ENCODE measurements at regions not wholly inside any gene's neighbourhood (a gene's known extent, or its start where the extent isn't known, plus 50 kb on each side); places are given as distances from the start of the nearest gene placed in this dataset.

DNA sequence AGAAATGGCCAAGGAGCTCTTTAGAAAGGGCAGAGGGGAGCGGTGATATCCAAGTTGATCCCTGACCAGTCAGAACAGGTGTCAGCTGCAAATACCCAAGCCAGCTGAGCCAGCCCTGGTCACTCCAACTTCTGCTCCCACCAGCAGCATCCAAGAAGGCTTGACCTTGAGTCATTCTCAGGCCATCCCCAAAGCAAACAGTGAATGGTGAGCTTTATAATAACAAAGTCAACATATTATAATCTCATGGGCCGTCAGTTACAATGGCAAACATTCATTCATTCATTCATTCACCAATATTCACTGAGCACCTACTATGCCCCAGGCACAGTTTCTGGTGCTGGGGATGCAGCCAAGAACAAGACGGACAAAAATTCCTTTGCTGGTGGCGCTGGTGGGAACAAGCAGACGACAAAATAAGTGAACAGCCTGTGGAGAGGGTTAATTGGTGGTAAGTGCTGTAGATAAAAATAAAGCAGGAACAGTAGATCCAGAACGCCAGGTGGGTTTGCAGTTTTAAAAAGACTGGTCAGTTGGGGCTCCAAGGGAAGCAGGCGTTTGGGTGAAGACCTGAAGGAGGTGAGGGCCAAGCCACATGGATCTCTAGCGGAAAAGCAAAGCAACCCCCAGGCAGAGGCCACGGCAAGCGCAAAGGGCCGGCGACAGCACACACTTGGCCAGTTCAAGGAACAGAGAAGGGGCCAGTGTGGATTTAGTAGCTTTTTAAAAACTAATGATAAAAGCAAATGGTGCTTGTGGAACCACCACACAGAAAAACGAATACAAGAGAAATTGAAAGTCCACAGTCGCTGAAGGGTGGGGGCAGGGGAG, 131.8 kb upstream of the PTPN1 start:
- peak overlapping the region in 1 of 2 experiments; percentile 84 for H2BK12ac ChIP-seq (ENCODE audit: low read length in 2 of 2)
- H3K4ac ChIP-seq (ENCODE audit: low read depth in 1 of 2, low read length in 2 of 2), result peak overlapping the region in 1 of 2 experiments; percentile 27
- no peak overlapping the region for H3K14ac ChIP-seq (ENCODE audit: low read length in 2 of 2)
- H3K23ac ChIP-seq (ENCODE audit: low read length in 2 of 2), result no peak overlapping the region
- H3K9me3 ChIP-seq (ENCODE audit: control insufficient read depth, low read length), result no peaks in the 10 kb centered on the region
- no peak overlapping the region for H3K4me2 ChIP-seq (ENCODE audit: low read length, poor library complexity, severe bottlenecking)
- no peak overlapping the region for H4K8ac ChIP-seq (ENCODE audit: low read length)
- H3K9ac ChIP-seq (ENCODE audit: low read length), result peak overlapping the region; percentile 79
- H2AFZ ChIP-seq (ENCODE audit: low read depth, low read length), result no peak overlapping the region
- no peak overlapping the region for H2BK5ac ChIP-seq (ENCODE audit: low read depth, low read length, poor library complexity, severe bottlenecking)
- peak overlapping the region in 1 of 2 experiments; percentile 70 for H3K4me3 ChIP-seq (ENCODE audit: insufficient read depth in 1 of 2, low read depth in 1 of 2, low read length in 2 of 2)
- peak overlapping the region; percentile 53 for H4K91ac ChIP-seq (ENCODE audit: low read length)
- H3K27me3 ChIP-seq (ENCODE audit: control insufficient read depth in 1 of 2, insufficient read depth in 1 of 2, low read length in 2 of 2), result no peaks in the 10 kb centered on the region
- no peak for DNase-seq
- H3K27ac ChIP-seq (ENCODE audit: low read length, poor library complexity, severe bottlenecking), result no peak overlapping the region
- WGBS, result 91% methylated on average over 14 of the region's 14 CpGs
- no peak overlapping the region for H2AK5ac ChIP-seq (ENCODE audit: low read length, severe bottlenecking)
- H2BK15ac ChIP-seq (ENCODE audit: low read depth, poor library complexity, severe bottlenecking), result no peak overlapping the region
- H2BK120ac ChIP-seq (ENCODE audit: low read depth, low read length), result peak overlapping the region; percentile 11
- H3K36me3 ChIP-seq (ENCODE audit: control insufficient read depth in 1 of 2, insufficient read depth in 2 of 2, low read depth in 1 of 2, low read length in 2 of 2), result no peaks in the 10 kb centered on the region
- H3K79me1 ChIP-seq (replicated peaks; ENCODE audit: low read length, poor library complexity, severe bottlenecking), result no peaks in the 10 kb centered on the region
- H3K18ac ChIP-seq (ENCODE audit: low read depth in 1 of 2, low read length in 2 of 2), result peak overlapping the region; percentile 24 to 43
- H3K4me1 ChIP-seq (ENCODE audit: control insufficient read depth, insufficient read depth, low read depth, low read length), result peaks cover 12% of the 10 kb centered on the region

GRCh38 chr20:50379049-50379990, 130.9 kb upstream of the PTPN1 start:
- Histone ChIP-seq H2BK120ac (ENCODE audit: low read depth, low read length) (no peak overlapping the region), H2AFZ (ENCODE audit: low read depth, low read length) (no peak overlapping the region), H3K79me1 (replicated peaks; ENCODE audit: low read length, poor library complexity, severe bottlenecking) (no peaks in the 10 kb centered on the region), H3K4me3 (ENCODE audit: insufficient read depth in 1 of 2, low read depth in 1 of 2, low read length in 2 of 2) (peak overlapping the region in 1 of 2 experiments; percentile 70), H4K8ac (ENCODE audit: low read length) (peak overlapping the region; percentile 21), H2BK12ac (ENCODE audit: low read length in 2 of 2) (peak overlapping the region; percentile 38 to 97), H3K9me3 (ENCODE audit: control insufficient read depth, low read length) (no peaks in the 10 kb centered on the region), H3K27ac (ENCODE audit: low read length, poor library complexity, severe bottlenecking) (no peak overlapping the region), H3K4me1 (ENCODE audit: control insufficient read depth, insufficient read depth, low read depth, low read length) (peaks cover 12% of the 10 kb centered on the region), H3K36me3 (ENCODE audit: control insufficient read depth in 1 of 2, insufficient read depth in 2 of 2, low read depth in 1 of 2, low read length in 2 of 2) (no peaks in the 10 kb centered on the region), H3K9ac (ENCODE audit: low read length) (peak overlapping the region; percentile 79), H3K4ac (ENCODE audit: low read depth in 1 of 2, low read length in 2 of 2) (peak overlapping the region; percentile 15 to 46), H2AK5ac (ENCODE audit: low read length, severe bottlenecking) (no peak overlapping the region), H4K91ac (ENCODE audit: low read length) (peak overlapping the region; percentile 73), H3K23ac (ENCODE audit: low read length in 2 of 2) (peak overlapping the region in 1 of 2 experiments; percentile 47), H3K14ac (ENCODE audit: low read length in 2 of 2) (no peak overlapping the region), H3K4me2 (ENCODE audit: low read length, poor library complexity, severe bottlenecking) (no peak overlapping the region), H2BK15ac (ENCODE audit: low read depth, poor library complexity, severe bottlenecking) (peak overlapping the region; percentile 26), H2BK5ac (ENCODE audit: low read depth, low read length, poor library complexity, severe bottlenecking) (no peak overlapping the region), H3K27me3 (ENCODE audit: control insufficient read depth in 1 of 2, insufficient read depth in 1 of 2, low read length in 2 of 2) (no peaks in the 10 kb centered on the region), H3K18ac (ENCODE audit: low read depth in 1 of 2, low read length in 2 of 2) (peak overlapping the region; percentile 43 to 45)
- DNase-seq, result peak; percentile 80
- 66% methylated on average over 38 of the region's 38 CpGs for WGBS

- peak overlapping the region; percentile 24 to 46 for H3K4ac ChIP-seq (ENCODE audit: low read depth in 1 of 2, low read length in 2 of 2)
- H2BK5ac ChIP-seq (ENCODE audit: low read depth, low read length, poor library complexity, severe bottlenecking), result no peak overlapping the region
- 91% methylated on average over 15 of the region's 16 CpGs for WGBS
Observed at GRCh38 chr20:50379991-50380696, 130.0 kb upstream of the PTPN1 start.

More at GRCh38 chr20:50379991-50380696, 130.0 kb upstream of the PTPN1 start:
- Histone ChIP-seq H3K14ac (ENCODE audit: low read length in 2 of 2) (peak overlapping the region in 1 of 2 experiments; percentile 6), H2BK15ac (ENCODE audit: low read depth, poor library complexity, severe bottlenecking) (no peak overlapping the region), H3K4me2 (ENCODE audit: low read length, poor library complexity, severe bottlenecking) (no peak overlapping the region), H3K36me3 (ENCODE audit: control insufficient read depth in 1 of 2, insufficient read depth in 2 of 2, low read depth in 1 of 2, low read length in 2 of 2) (no peaks in the 10 kb centered on the region), H3K9me3 (ENCODE audit: control insufficient read depth, low read length) (no peaks in the 10 kb centered on the region), H3K18ac (ENCODE audit: low read depth in 1 of 2, low read length in 2 of 2) (peak overlapping the region; percentile 25 to 47), H3K27ac (ENCODE audit: low read length, poor library complexity, severe bottlenecking) (no peak overlapping the region), H3K23ac (ENCODE audit: low read length in 2 of 2) (no peak overlapping the region), H4K8ac (ENCODE audit: low read length) (peak overlapping the region; percentile 72), H2BK12ac (ENCODE audit: low read length in 2 of 2) (peak overlapping the region; percentile 49 to 83), H3K27me3 (ENCODE audit: control insufficient read depth in 1 of 2, insufficient read depth in 1 of 2, low read length in 2 of 2) (no peaks in the 10 kb centered on the region), H3K9ac (ENCODE audit: low read length) (no peak overlapping the region), H4K91ac (ENCODE audit: low read length) (peak overlapping the region; percentile 73), H2AFZ (ENCODE audit: low read depth, low read length) (no peak overlapping the region), H3K4me3 (ENCODE audit: insufficient read depth in 1 of 2, low read depth in 1 of 2, low read length in 2 of 2) (peak overlapping the region in 1 of 2 experiments; percentile 70), H2AK5ac (ENCODE audit: low read length, severe bottlenecking) (no peak overlapping the region), H3K4me1 (ENCODE audit: control insufficient read depth, insufficient read depth, low read depth, low read length) (peaks cover 12% of the 10 kb centered on the region), H3K79me1 (replicated peaks; ENCODE audit: low read length, poor library complexity, severe bottlenecking) (no peaks in the 10 kb centered on the region), H2BK120ac (ENCODE audit: low read depth, low read length) (no peak overlapping the region)
- no peak for DNase-seq

Data from mesenchymal stem cell (in vitro differentiated cells and primary cell).